K562 (cell line): ENCODE measurements at regions not wholly inside any gene's neighbourhood (a gene's known extent, or its start where the extent isn't known, plus 50 kb on each side); places are given as distances from the start of the nearest gene placed in this dataset.

ENCODE experiments used
- CBFA2T3 ChIP-seq: fragments of 450-650 bp; IDR thresholded peaks from 2 replicates; pipeline ENCODE4 v1.6.1; 2017
- MAFF ChIP-seq: IDR thresholded peaks from 2 replicates; pipeline ENCODE4 v1.6.1; 2012; ENCODE audit warnings: low read length, improper control_type of control experiment
- MGA ChIP-seq: fragments of 450-650 bp; IDR thresholded peaks from 2 replicates; pipeline ENCODE4 v1.6.1; 2016; ENCODE audit warnings: mild to moderate bottlenecking, moderate library complexity
- MITF ChIP-seq: IDR thresholded peaks from 2 replicates; pipeline ENCODE4 v1.6.1; 2014; ENCODE audit warnings: antibody characterized with exemption
- SMARCE1 ChIP-seq: fragments of 450-650 bp; IDR thresholded peaks from 2 replicates; pipeline ENCODE4 v1.7.1; 2016; ENCODE audit warnings: mild to moderate bottlenecking
- SRF ChIP-seq, 2 experiments: fragments of 250-450, 450-650 bp in 1 of 2; sonication (Bioruptor Pico) in 1 of 2; sonication (generic) in 1 of 2; formaldehyde crosslinking; IDR thresholded peaks; 2 replicates each; pipeline versions ENCODE4 v1.5.0 to v1.5.1; 2020 to 2022; ENCODE audit warnings: mild to moderate bottlenecking in 1 of 2, missing genetic modification reagents in 1 of 2
- TAF15 ChIP-seq: fragments of 200-400 bp; formaldehyde crosslinking; IDR thresholded peaks from 2 replicates; pipeline ENCODE4 v1.6.1; 2017; ENCODE audit warnings: mild to moderate bottlenecking, low read depth, low read length, moderate library complexity
- TARDBP ChIP-seq: fragments of 450-650 bp; IDR thresholded peaks from 2 replicates; pipeline ENCODE4 v1.6.1; 2016
- TBL1XR1 ChIP-seq, 2 experiments: IDR thresholded peaks; 2 replicates each; pipeline ENCODE4 v1.6.1; 2012; ENCODE audit warnings: improper control_type of control experiment in 2 of 2, low read length in 2 of 2, mild to moderate bottlenecking in 1 of 2
- ZHX1 ChIP-seq: fragments of 150-350 bp; conservative IDR thresholded peaks from 2 replicates; pipeline ENCODE4 v1.6.1; 2014; ENCODE audit warnings: low read length
- TF ChIP-seq, protein P1 (sequence below): sonication (generic); formaldehyde crosslinking; IDR thresholded peaks from 2 replicates; pipeline ENCODE4 v1.8.0; 2022; ENCODE audit warnings: missing genetic modification reagents, mild to moderate bottlenecking, borderline replicate concordance

- no peak for TF ChIP-seq ZHX1
- TF ChIP-seq, protein P1, sequence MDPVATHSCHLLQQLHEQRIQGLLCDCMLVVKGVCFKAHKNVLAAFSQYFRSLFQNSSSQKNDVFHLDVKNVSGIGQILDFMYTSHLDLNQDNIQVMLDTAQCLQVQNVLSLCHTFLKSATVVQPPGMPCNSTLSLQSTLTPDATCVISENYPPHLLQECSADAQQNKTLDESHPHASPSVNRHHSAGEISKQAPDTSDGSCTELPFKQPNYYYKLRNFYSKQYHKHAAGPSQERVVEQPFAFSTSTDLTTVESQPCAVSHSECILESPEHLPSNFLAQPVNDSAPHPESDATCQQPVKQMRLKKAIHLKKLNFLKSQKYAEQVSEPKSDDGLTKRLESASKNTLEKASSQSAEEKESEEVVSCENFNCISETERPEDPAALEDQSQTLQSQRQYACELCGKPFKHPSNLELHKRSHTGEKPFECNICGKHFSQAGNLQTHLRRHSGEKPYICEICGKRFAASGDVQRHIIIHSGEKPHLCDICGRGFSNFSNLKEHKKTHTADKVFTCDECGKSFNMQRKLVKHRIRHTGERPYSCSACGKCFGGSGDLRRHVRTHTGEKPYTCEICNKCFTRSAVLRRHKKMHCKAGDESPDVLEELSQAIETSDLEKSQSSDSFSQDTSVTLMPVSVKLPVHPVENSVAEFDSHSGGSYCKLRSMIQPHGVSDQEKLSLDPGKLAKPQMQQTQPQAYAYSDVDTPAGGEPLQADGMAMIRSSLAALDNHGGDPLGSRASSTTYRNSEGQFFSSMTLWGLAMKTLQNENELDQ: no peak
- peak; percentile 59 for TF ChIP-seq CBFA2T3
- no peak for TF ChIP-seq TAF15
- no peak for TF ChIP-seq SRF (CRISPR knock-in tag; IDR thresholded peaks at IDR 0.05)
- TF ChIP-seq SMARCE1: 0 out of 2 replicates have a peak, but pooled peaks have one; percentile 12
- TF ChIP-seq MGA: peak; percentile 80
- peak; percentile 81 for TF ChIP-seq MAFF
- TF ChIP-seq MITF: no peak
- 0 out of 4 replicates have a peak, but pooled peaks of 1 of the 2 experiments have one; percentile 33 for TF ChIP-seq TBL1XR1 (IDR thresholded peaks at IDR 0.05; ENCODE audit: low read length in 2 of 2)
- TF ChIP-seq TARDBP: no peak
Observed at GRCh38 chr2:156702541-156702940, 266.4 kb downstream of the GPD2 start (continued).
